Lower leg skin (tissue), 3 donors: ENCODE measurements at regions not wholly inside any gene's neighbourhood (a gene's known extent, or its start where the extent isn't known, plus 50 kb on each side); places are given as distances from the start of the nearest gene placed in this dataset.

Source experiments
- POLR2A ChIP-seq, 2 donors: fragments of 450-650 bp; IDR thresholded peaks; one replicate each; pipeline ENCODE4 v1.6.1; 2016 to 2017; ENCODE audit warnings: antibody characterized with exemption in 2 of 2, mild to moderate bottlenecking in 1 of 2, moderate library complexity in 1 of 2
- TF ChIP-seq, protein P1 (sequence below), 3 donors: fragments of 450-650 bp; IDR thresholded peaks; one replicate each; pipeline ENCODE4 v1.5.1; 2016; ENCODE audit warnings: antibody characterized with exemption in 3 of 3, mild to moderate bottlenecking in 3 of 3, moderate library complexity in 2 of 3

DNA sequence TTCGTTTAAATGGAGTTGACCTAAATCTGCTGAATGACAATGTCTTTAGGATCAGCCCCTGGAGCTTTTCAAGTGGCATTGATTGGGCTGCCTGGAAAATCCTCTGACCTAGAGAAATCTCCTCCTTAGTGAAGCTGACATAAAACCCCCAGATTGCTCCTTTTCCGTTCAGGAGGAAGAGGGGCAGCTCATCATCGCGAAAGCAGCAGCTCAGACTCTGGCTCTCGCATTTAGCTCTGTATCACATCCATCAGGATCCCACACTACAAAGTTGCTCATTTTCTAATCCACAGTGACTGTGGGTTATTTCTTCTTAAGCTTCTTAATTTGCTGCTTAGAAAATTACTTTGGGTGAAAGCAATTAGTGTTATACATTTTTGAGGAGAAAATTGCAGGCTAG lies 373.7 kb downstream of the ENC1 start:
- TF ChIP-seq, protein P1, sequence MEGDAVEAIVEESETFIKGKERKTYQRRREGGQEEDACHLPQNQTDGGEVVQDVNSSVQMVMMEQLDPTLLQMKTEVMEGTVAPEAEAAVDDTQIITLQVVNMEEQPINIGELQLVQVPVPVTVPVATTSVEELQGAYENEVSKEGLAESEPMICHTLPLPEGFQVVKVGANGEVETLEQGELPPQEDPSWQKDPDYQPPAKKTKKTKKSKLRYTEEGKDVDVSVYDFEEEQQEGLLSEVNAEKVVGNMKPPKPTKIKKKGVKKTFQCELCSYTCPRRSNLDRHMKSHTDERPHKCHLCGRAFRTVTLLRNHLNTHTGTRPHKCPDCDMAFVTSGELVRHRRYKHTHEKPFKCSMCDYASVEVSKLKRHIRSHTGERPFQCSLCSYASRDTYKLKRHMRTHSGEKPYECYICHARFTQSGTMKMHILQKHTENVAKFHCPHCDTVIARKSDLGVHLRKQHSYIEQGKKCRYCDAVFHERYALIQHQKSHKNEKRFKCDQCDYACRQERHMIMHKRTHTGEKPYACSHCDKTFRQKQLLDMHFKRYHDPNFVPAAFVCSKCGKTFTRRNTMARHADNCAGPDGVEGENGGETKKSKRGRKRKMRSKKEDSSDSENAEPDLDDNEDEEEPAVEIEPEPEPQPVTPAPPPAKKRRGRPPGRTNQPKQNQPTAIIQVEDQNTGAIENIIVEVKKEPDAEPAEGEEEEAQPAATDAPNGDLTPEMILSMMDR (IDR thresholded peaks at IDR 0.05): no peak
- TF ChIP-seq POLR2A (IDR thresholded peaks at IDR 0.05): no peak
